Stimulated activated CD4-positive, alpha-beta T cell treated with anti-CD3 and anti-CD28 coated beads, TNF-alpha, amount 100 ng/mL, for 4 hours (primary cell): ENCODE measurements at regions not wholly inside any gene's neighbourhood (a gene's known extent, or its start where the extent isn't known, plus 50 kb on each side); places are given as distances from the start of the nearest gene placed in this dataset.
"Not testable (repeated sequence)": the region's sequence is repeated elsewhere in the genome, so short reads cannot be mapped to it uniquely, and the experiment has no call there.

ENCODE experiments used
- DNase-seq, 3 experiments: peaks; one replicate each; pipeline ENCODE4 v3.0.0-alpha.2; 2020; ENCODE audit warnings: low read depth in 3 of 3

- no peak for DNase-seq
These were observed 329.2 kb upstream of the KLF3 start for GRCh38 chr4:38334791-38335190.

GRCh38 chr4:38338939-38339338 lies 325.1 kb upstream of the KLF3 start:
- DNase-seq, result not testable (repeated sequence)

- DNase-seq, result no peak
These were observed 320.4 kb upstream of the KLF3 start for GRCh38 chr4:38343608-38344007.

GRCh38 chr4:38344929-38345328 lies 319.1 kb upstream of the KLF3 start:
- DNase-seq, result no peak

GRCh38 chr4:38347251-38347650 lies 316.7 kb upstream of the KLF3 start:
- DNase-seq, result no peak

GRCh38 chr4:38354421-38354820 lies 309.6 kb upstream of the KLF3 start:
- no peak for DNase-seq

GRCh38 chr4:38354872-38355271 lies 309.1 kb upstream of the KLF3 start:
- no peak for DNase-seq

- no peak for DNase-seq
These were observed 307.3 kb upstream of the KLF3 start for GRCh38 chr4:38356686-38357085.

- DNase-seq, result no peak
These were observed 306.5 kb upstream of the KLF3 start for GRCh38 chr4:38357546-38357945.

GRCh38 chr4:38359113-38359512 lies 304.9 kb upstream of the KLF3 start:
- no peak for DNase-seq

- DNase-seq, result no peak
These were observed 303.8 kb upstream of the KLF3 start for GRCh38 chr4:38360201-38360600.

- no peak for DNase-seq
These were observed 299.5 kb upstream of the KLF3 start for GRCh38 chr4:38364383-38364963.

GRCh38 chr4:38365261-38365660 lies 298.7 kb upstream of the KLF3 start:
- DNase-seq, result no peak

- no peak for DNase-seq
These were observed 298.2 kb upstream of the KLF3 start for GRCh38 chr4:38365748-38366310.

- DNase-seq, result no peak
These were observed 297.5 kb upstream of the KLF3 start for GRCh38 chr4:38366456-38366855.

- no peak for DNase-seq
These were observed 297.0 kb upstream of the KLF3 start for GRCh38 chr4:38366997-38367396.

- no peak for DNase-seq
These were observed 296.3 kb upstream of the KLF3 start for GRCh38 chr4:38367642-38368174.

GRCh38 chr4:38368613-38369012 lies 295.4 kb upstream of the KLF3 start:
- no peak for DNase-seq

GRCh38 chr4:38371391-38371851 lies 292.6 kb upstream of the KLF3 start:
- no peak for DNase-seq

GRCh38 chr4:38373375-38373774 lies 290.6 kb upstream of the KLF3 start:
- DNase-seq, result no peak

- DNase-seq, result no peak
These were observed 286.8 kb upstream of the KLF3 start for GRCh38 chr4:38377195-38377594.

GRCh38 chr4:38378478-38378877 lies 285.5 kb upstream of the KLF3 start:
- DNase-seq, result no peak

GRCh38 chr4:38381788-38382187 lies 282.2 kb upstream of the KLF3 start:
- DNase-seq, result no peak

GRCh38 chr4:38382520-38382919 lies 281.5 kb upstream of the KLF3 start:
- DNase-seq, result no peak
